ENCODE measurements at regions not wholly inside any gene's neighbourhood (a gene's known extent, or its start where the extent isn't known, plus 50 kb on each side); places are given as distances from the start of the nearest gene placed in this dataset.

- FAIRE-seq = no peak
- no peak for DNase-seq (ENCODE audit: insufficient read length, low spot score)
- no peak for TF ChIP-seq POLR2A (IDR thresholded peaks at IDR 0.05; ENCODE audit: low read depth, low read length)
Observed at GRCh38 chr11:29734287-29734686, 282.5 kb downstream of the KCNA4 start.

GRCh38 chr11:29713831-29714320, 303.0 kb downstream of the KCNA4 start:
- FAIRE-seq (no peak), DNase-seq (ENCODE audit: insufficient read length, low spot score) (no peak)
- TF ChIP-seq POLR2A (IDR thresholded peaks at IDR 0.05; ENCODE audit: low read depth, low read length) = no peak

- no peak for TF ChIP-seq POLR2A (IDR thresholded peaks at IDR 0.05; ENCODE audit: low read depth, low read length)
- DNase-seq (ENCODE audit: insufficient read length, low spot score) (no peak), FAIRE-seq (no peak)
Observed at GRCh38 chr11:29712616-29713015, 304.2 kb downstream of the KCNA4 start.

- TF ChIP-seq POLR2A (IDR thresholded peaks at IDR 0.05; ENCODE audit: low read depth, low read length) = no peak
- DNase-seq (ENCODE audit: insufficient read length, low spot score) (no peak), FAIRE-seq (no peak)
Observed at GRCh38 chr11:29707924-29708323, 308.9 kb downstream of the KCNA4 start.

GRCh38 chr11:29685361-29685760, 331.5 kb downstream of the KCNA4 start:
- DNase-seq (ENCODE audit: insufficient read length, low spot score) = no peak
- no peak for TF ChIP-seq POLR2A (IDR thresholded peaks at IDR 0.05; ENCODE audit: low read depth, low read length)

GRCh38 chr11:29682856-29683255, 334.0 kb downstream of the KCNA4 start:
- FAIRE-seq (no peak), DNase-seq (ENCODE audit: insufficient read length, low spot score) (no peak)
- no peak for TF ChIP-seq POLR2A (IDR thresholded peaks at IDR 0.05; ENCODE audit: low read depth, low read length)

More at GRCh38 chr11:29685361-29685760, 331.5 kb downstream of the KCNA4 start:
- FAIRE-seq = no peak

- no peak for TF ChIP-seq POLR2A (IDR thresholded peaks at IDR 0.05; ENCODE audit: low read depth, low read length)
- FAIRE-seq (no peak), DNase-seq (ENCODE audit: insufficient read length, low spot score) (no peak)
Observed at GRCh38 chr11:29679996-29680395, 336.8 kb downstream of the KCNA4 start.

GRCh38 chr11:29676993-29677392, 339.8 kb downstream of the KCNA4 start:
- no peak for TF ChIP-seq POLR2A (IDR thresholded peaks at IDR 0.05; ENCODE audit: low read depth, low read length)
- FAIRE-seq = no peak
- no peak for DNase-seq (ENCODE audit: insufficient read length, low spot score)

- no peak for FAIRE-seq
- TF ChIP-seq POLR2A (IDR thresholded peaks at IDR 0.05; ENCODE audit: low read depth, low read length) = no peak
- DNase-seq (ENCODE audit: insufficient read length, low spot score) = no peak
Observed at GRCh38 chr11:29669310-29669709, 347.5 kb downstream of the KCNA4 start.

GRCh38 chr11:29657709-29658108, 359.1 kb downstream of the KCNA4 start:
- FAIRE-seq = no peak
- no peak for TF ChIP-seq POLR2A (IDR thresholded peaks at IDR 0.05; ENCODE audit: low read depth, low read length)
- DNase-seq (ENCODE audit: insufficient read length, low spot score) = no peak

- no peak for FAIRE-seq
- TF ChIP-seq POLR2A (IDR thresholded peaks at IDR 0.05; ENCODE audit: low read depth, low read length) = no peak
- no peak for DNase-seq (ENCODE audit: insufficient read length, low spot score)
Observed at GRCh38 chr11:29656597-29656996, 360.2 kb downstream of the KCNA4 start.

- FAIRE-seq (no peak), DNase-seq (ENCODE audit: insufficient read length, low spot score) (no peak)
- TF ChIP-seq POLR2A (IDR thresholded peaks at IDR 0.05; ENCODE audit: low read depth, low read length) = no peak
Observed at GRCh38 chr11:29645373-29645772, 371.5 kb downstream of the KCNA4 start.

- TF ChIP-seq POLR2A (IDR thresholded peaks at IDR 0.05; ENCODE audit: low read depth, low read length) = no peak
- DNase-seq (ENCODE audit: insufficient read length, low spot score) (no peak), FAIRE-seq (no peak)
Observed at GRCh38 chr11:29641201-29641600, 375.6 kb downstream of the KCNA4 start.

- no peak for FAIRE-seq
- DNase-seq (ENCODE audit: insufficient read length, low spot score) = no peak
- no peak for TF ChIP-seq POLR2A (IDR thresholded peaks at IDR 0.05; ENCODE audit: low read depth, low read length)
Observed at GRCh38 chr11:29634744-29635143, 382.1 kb downstream of the KCNA4 start.

GRCh38 chr11:29634244-29634643, 382.6 kb downstream of the KCNA4 start:
- DNase-seq (ENCODE audit: insufficient read length, low spot score) (no peak), FAIRE-seq (no peak)
- no peak for TF ChIP-seq POLR2A (IDR thresholded peaks at IDR 0.05; ENCODE audit: low read depth, low read length)

GRCh38 chr11:29629286-29629685, 387.5 kb downstream of the KCNA4 start:
- no peak for TF ChIP-seq POLR2A (IDR thresholded peaks at IDR 0.05; ENCODE audit: low read depth, low read length)
- peak; percentile 6 for FAIRE-seq

More at GRCh38 chr11:29629286-29629685, 387.5 kb downstream of the KCNA4 start:
- no peak for DNase-seq (ENCODE audit: insufficient read length, low spot score)

All from H54 (cell line).